ENCODE measurements at regions not wholly inside any gene's neighbourhood (a gene's known extent, or its start where the extent isn't known, plus 50 kb on each side); places are given as distances from the start of the nearest gene placed in this dataset.

- H3K4me3 ChIP-seq (ENCODE audit: low read depth, low read length) = no peak overlapping the region
- H3K9me3 ChIP-seq (ENCODE audit: control insufficient read depth, low read length) = no peaks in the 10 kb centered on the region
- TF ChIP-seq CTCF (IDR thresholded peaks at IDR 0.05) = no peak
- H3K27ac ChIP-seq = no peak overlapping the region
- no peak overlapping the region for H3K4me2 ChIP-seq (ENCODE audit: low read length)
- no peaks in the 10 kb centered on the region for H3K79me2 ChIP-seq
- no peaks in the 10 kb centered on the region for H3K27me3 ChIP-seq (ENCODE audit: control insufficient read depth, insufficient read depth, low read length)
- no peaks in the 10 kb centered on the region for H3K36me3 ChIP-seq (ENCODE audit: control insufficient read depth, insufficient read depth, low read length)
- no peak overlapping the region for H2AFZ ChIP-seq
- H3K4me1 ChIP-seq = peaks cover 15% of the 10 kb centered on the region
- H3K9ac ChIP-seq = no peak overlapping the region
Measured at GRCh38 chr6:156639009-156639721, 138.0 kb upstream of the ARID1B start.

GRCh38 chr6:156638581-156638980 is 138.6 kb upstream of the ARID1B start:
- Histone ChIP-seq H3K27me3 (ENCODE audit: control insufficient read depth, insufficient read depth, low read length) (no peaks in the 10 kb centered on the region), H3K27ac (no peak overlapping the region), H2AFZ (peak overlapping the region; percentile 74), H3K4me2 (ENCODE audit: low read length) (no peak overlapping the region), H3K9me3 (ENCODE audit: control insufficient read depth, low read length) (no peaks in the 10 kb centered on the region), H3K4me1 (peaks cover 15% of the 10 kb centered on the region), H3K9ac (no peak overlapping the region), H3K79me2 (no peaks in the 10 kb centered on the region), H3K4me3 (ENCODE audit: low read depth, low read length) (no peak overlapping the region), H3K36me3 (ENCODE audit: control insufficient read depth, insufficient read depth, low read length) (no peaks in the 10 kb centered on the region)
- TF ChIP-seq CTCF (IDR thresholded peaks at IDR 0.05) = no peak

GRCh38 chr6:156634951-156635371 is 142.2 kb upstream of the ARID1B start:
- H3K4me2 ChIP-seq (ENCODE audit: low read length) = peak overlapping the region; percentile 73
- no peaks in the 10 kb centered on the region for H3K36me3 ChIP-seq (ENCODE audit: control insufficient read depth, insufficient read depth, low read length)
- H3K79me2 ChIP-seq = no peaks in the 10 kb centered on the region
- peak overlapping the region; percentile 74 for H2AFZ ChIP-seq
- no peaks in the 10 kb centered on the region for H3K27me3 ChIP-seq (ENCODE audit: control insufficient read depth, insufficient read depth, low read length)
- H3K4me3 ChIP-seq (ENCODE audit: low read depth, low read length) = peak overlapping the region; percentile 42
- H3K9me3 ChIP-seq (ENCODE audit: control insufficient read depth, low read length) = no peaks in the 10 kb centered on the region
- H3K27ac ChIP-seq = peak overlapping the region; percentile 0
- no peak for TF ChIP-seq CTCF (IDR thresholded peaks at IDR 0.05)
- peaks cover 15% of the 10 kb centered on the region for H3K4me1 ChIP-seq
- no peak overlapping the region for H3K9ac ChIP-seq

- Histone ChIP-seq H2AFZ (peak overlapping the region; percentile 74), H3K9ac (no peak overlapping the region), H3K27me3 (ENCODE audit: control insufficient read depth, insufficient read depth, low read length) (no peaks in the 10 kb centered on the region), H3K36me3 (ENCODE audit: control insufficient read depth, insufficient read depth, low read length) (no peaks in the 10 kb centered on the region), H3K27ac (no peak overlapping the region), H3K4me3 (ENCODE audit: low read depth, low read length) (no peak overlapping the region), H3K9me3 (ENCODE audit: control insufficient read depth, low read length) (no peaks in the 10 kb centered on the region), H3K79me2 (no peaks in the 10 kb centered on the region), H3K4me2 (ENCODE audit: low read length) (no peak overlapping the region), H3K4me1 (peaks cover 15% of the 10 kb centered on the region)
- TF ChIP-seq CTCF (IDR thresholded peaks at IDR 0.05) = no peak
Measured at GRCh38 chr6:156634048-156634447, 143.1 kb upstream of the ARID1B start.

GRCh38 chr6:156633291-156633690 is 143.9 kb upstream of the ARID1B start:
- no peak overlapping the region for H3K27ac ChIP-seq
- H3K4me3 ChIP-seq (ENCODE audit: low read depth, low read length) = no peak overlapping the region
- H2AFZ ChIP-seq = peak overlapping the region; percentile 6
- no peaks in the 10 kb centered on the region for H3K27me3 ChIP-seq (ENCODE audit: control insufficient read depth, insufficient read depth, low read length)
- no peak for TF ChIP-seq CTCF (IDR thresholded peaks at IDR 0.05)
- no peaks in the 10 kb centered on the region for H3K79me2 ChIP-seq
- no peak overlapping the region for H3K9ac ChIP-seq
- H3K4me1 ChIP-seq = peaks cover 15% of the 10 kb centered on the region
- no peak overlapping the region for H3K4me2 ChIP-seq (ENCODE audit: low read length)
- no peaks in the 10 kb centered on the region for H3K36me3 ChIP-seq (ENCODE audit: control insufficient read depth, insufficient read depth, low read length)
- H3K9me3 ChIP-seq (ENCODE audit: control insufficient read depth, low read length) = no peaks in the 10 kb centered on the region
